ENCODE measurements at regions not wholly inside any gene's neighbourhood (a gene's known extent, or its start where the extent isn't known, plus 50 kb on each side); places are given as distances from the start of the nearest gene placed in this dataset.

GRCh38 chr3:69569520-69569919 lies 169.7 kb upstream of the MITF start:
- TF ChIP-seq POLR2A (IDR thresholded peaks at IDR 0.05; ENCODE audit: low read length) = no peak
- no peak for TF ChIP-seq ESRRA (IDR thresholded peaks at IDR 0.05; ENCODE audit: borderline replicate concordance, low read length)
- no peak for TF ChIP-seq CTCF (IDR thresholded peaks at IDR 0.05)
- no peak for TF ChIP-seq REST (IDR thresholded peaks at IDR 0.05)
- TF ChIP-seq EP300 (IDR thresholded peaks at IDR 0.05) = no peak
- TF ChIP-seq PBX3 (IDR thresholded peaks at IDR 0.05) = no peak
